ENCODE measurements at regions not wholly inside any gene's neighbourhood (a gene's known extent, or its start where the extent isn't known, plus 50 kb on each side); places are given as distances from the start of the nearest gene placed in this dataset.

DNA sequence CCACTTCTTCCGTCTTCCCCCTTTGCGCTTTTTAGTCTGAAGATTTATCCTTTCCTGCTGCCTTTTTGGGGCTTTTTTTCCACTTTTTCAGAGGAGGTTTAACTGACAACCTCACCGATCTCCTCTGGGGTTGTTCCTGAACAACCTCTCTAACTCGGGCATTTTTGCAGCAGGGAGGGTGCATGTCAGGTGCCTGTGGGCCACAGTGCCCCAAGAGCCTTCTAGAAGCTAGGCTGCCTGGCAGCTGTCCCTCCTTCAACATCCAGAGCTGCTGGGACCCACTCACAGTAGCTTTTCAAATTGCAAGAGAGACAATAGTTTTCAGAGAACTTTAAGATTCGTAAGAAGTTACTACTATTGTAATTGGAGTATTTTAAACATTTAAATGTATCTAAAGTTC lies 1112.4 kb upstream of the CNTN5 start:
- no peak for TF ChIP-seq NFIC (IDR thresholded peaks at IDR 0.05; ENCODE audit: borderline replicate concordance)
- TF ChIP-seq CTCF (IDR thresholded peaks at IDR 0.05), result no peak
- TF ChIP-seq POLR2AphosphoS5 (IDR thresholded peaks at IDR 0.05; ENCODE audit: low read depth, low read length), result no peak
- TF ChIP-seq TAF1 (IDR thresholded peaks at IDR 0.05; ENCODE audit: borderline replicate concordance, low read depth, low read length), result no peak
- TF ChIP-seq, protein P1, sequence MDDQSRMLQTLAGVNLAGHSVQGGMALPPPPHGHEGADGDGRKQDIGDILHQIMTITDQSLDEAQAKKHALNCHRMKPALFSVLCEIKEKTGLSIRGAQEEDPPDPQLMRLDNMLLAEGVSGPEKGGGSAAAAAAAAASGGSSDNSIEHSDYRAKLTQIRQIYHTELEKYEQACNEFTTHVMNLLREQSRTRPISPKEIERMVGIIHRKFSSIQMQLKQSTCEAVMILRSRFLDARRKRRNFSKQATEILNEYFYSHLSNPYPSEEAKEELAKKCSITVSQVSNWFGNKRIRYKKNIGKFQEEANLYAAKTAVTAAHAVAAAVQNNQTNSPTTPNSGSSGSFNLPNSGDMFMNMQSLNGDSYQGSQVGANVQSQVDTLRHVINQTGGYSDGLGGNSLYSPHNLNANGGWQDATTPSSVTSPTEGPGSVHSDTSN (IDR thresholded peaks at IDR 0.05), result no peak
- TF ChIP-seq CHD2 (IDR thresholded peaks at IDR 0.05; ENCODE audit: low read length, partially characterized antibody), result no peak
- no peak for TF ChIP-seq EZH2phosphoT487 (IDR thresholded peaks at IDR 0.05; ENCODE audit: borderline replicate concordance, low read depth)
- no peak for TF ChIP-seq YY1 (IDR thresholded peaks at IDR 0.05; ENCODE audit: low read depth)
- no peak for TF ChIP-seq SMC3 (IDR thresholded peaks at IDR 0.05; ENCODE audit: low read depth, low read length)
- no peak for TF ChIP-seq RXRA (IDR thresholded peaks at IDR 0.05; ENCODE audit: borderline replicate concordance, low read depth)

Measured in SK-N-SH (cell line).